ENCODE measurements at regions not wholly inside any gene's neighbourhood (a gene's known extent, or its start where the extent isn't known, plus 50 kb on each side); places are given as distances from the start of the nearest gene placed in this dataset.

- Mint-ChIP-seq H3K27ac (no peak overlapping the region), H3K36me3 (ENCODE audit: low read depth) (no peaks in the 10 kb centered on the region), H3K4me1 (peaks cover 7% of the 10 kb centered on the region), H3K9me3 (no peaks in the 10 kb centered on the region), H3K4me3 (no peak overlapping the region), H3K27me3 (ENCODE audit: insufficient read depth, low read depth, poor library complexity) (no peaks in the 10 kb centered on the region)
- Histone ChIP-seq H4K20me1 (replicated peaks; ENCODE audit: insufficient read depth) (no peaks in the 10 kb centered on the region), H2AFZ (no peak overlapping the region), H3K4me1 (ENCODE audit: insufficient read depth) (peaks cover 7% of the 10 kb centered on the region; the same call in 1 of the 2 replicates), H3K4me3 (no peak overlapping the region), H3K4me2 (no peak overlapping the region), H3K27ac (ENCODE audit: low read depth) (no peak overlapping the region), H3K27me3 (ENCODE audit: insufficient read depth) (no peaks in the 10 kb centered on the region), H3K9me2 (ENCODE audit: insufficient read depth) (no peaks in the 10 kb centered on the region), H3K79me2 (replicated peaks; ENCODE audit: insufficient read depth) (no peaks in the 10 kb centered on the region), H3F3A (replicated peaks; ENCODE audit: low read depth) (no peaks in the 10 kb centered on the region), H3K36me3 (ENCODE audit: insufficient read depth) (no peaks in the 10 kb centered on the region)
- no peak for TF ChIP-seq ZNF462 (CRISPR knock-in tag; IDR thresholded peaks at IDR 0.05)
- TF ChIP-seq REST (IDR thresholded peaks at IDR 0.05; ENCODE audit: unreplicated experiment) = no peak
- no peak for TF ChIP-seq ZNF331 (CRISPR knock-in tag; IDR thresholded peaks at IDR 0.05; ENCODE audit: low read depth)
- no peak for TF ChIP-seq POLR2AphosphoS5 (IDR thresholded peaks at IDR 0.05; ENCODE audit: low read depth)
- no peak for TF ChIP-seq ZNF114 (CRISPR knock-in tag; IDR thresholded peaks at IDR 0.05)
- no peak for TF ChIP-seq NANOG (IDR thresholded peaks at IDR 0.05; ENCODE audit: borderline replicate concordance)
- no peak for TF ChIP-seq CREB1 (CRISPR knock-in tag; IDR thresholded peaks at IDR 0.05; ENCODE audit: low read depth)
- no peak for TF ChIP-seq STAT1 (IDR thresholded peaks at IDR 0.05; ENCODE audit: unreplicated experiment)
- TF ChIP-seq ETS1 (IDR thresholded peaks at IDR 0.05) = no peak
- TF ChIP-seq CTCF (conservative IDR thresholded peaks at IDR 0.05; ENCODE audit: low read depth in 2 of 2) = no peak
- no peak for TF ChIP-seq EZH2phosphoT487 (IDR thresholded peaks at IDR 0.05; ENCODE audit: unreplicated experiment)
- no peak for TF ChIP-seq EZH2 (IDR thresholded peaks at IDR 0.05; ENCODE audit: low read depth, unreplicated experiment)
- TF ChIP-seq JUNB (IDR thresholded peaks at IDR 0.05; ENCODE audit: unreplicated experiment) = no peak
- DNase-seq (ENCODE audit: low spot score) (no peak), ATAC-seq (no peak)
These were observed 160.1 kb downstream of the TMX1 start for GRCh38 chr14:51400139-51400538.
